Stimulated activated CD4-positive, alpha-beta T cell treated with anti-CD3 and anti-CD28 coated beads, Interleukin-12 subunit alpha, Interleukin-12 subunit beta, amount 100 ng/mL, for 48 hours (primary cell): ENCODE measurements at regions not wholly inside any gene's neighbourhood (a gene's known extent, or its start where the extent isn't known, plus 50 kb on each side); places are given as distances from the start of the nearest gene placed in this dataset.
"Not testable (repeated sequence)": the region's sequence is repeated elsewhere in the genome, so short reads cannot be mapped to it uniquely, and the experiment has no call there.

ENCODE experiments used
- DNase-seq, 3 donors: peaks; one replicate each; pipeline ENCODE4 v3.0.0-alpha.2; 2020; ENCODE audit warnings: low read depth in 2 of 3, low spot score in 1 of 3

DNA sequence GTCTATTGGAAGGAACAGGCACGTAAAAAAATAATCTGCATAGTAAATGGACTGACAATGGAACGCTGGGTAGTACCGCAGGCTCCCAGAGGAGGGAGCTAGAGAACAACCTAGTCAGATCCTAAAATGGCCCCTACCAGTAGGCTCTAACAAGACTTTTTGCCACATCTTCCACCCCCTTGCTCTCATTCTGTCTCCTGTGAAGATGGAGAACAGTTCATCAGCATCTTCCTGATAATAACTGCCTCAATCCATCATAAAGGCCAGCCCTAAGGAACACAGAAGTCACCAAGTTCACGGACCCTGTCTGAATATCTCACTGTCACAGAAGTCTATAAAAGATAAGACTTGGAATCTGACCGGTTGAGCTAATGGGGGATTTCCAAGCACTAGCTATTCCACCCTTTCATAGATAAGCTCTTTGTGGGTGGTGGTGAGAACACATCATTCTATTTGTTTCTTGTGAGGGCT lies 133.4 kb downstream of the SLC1A3 start:
- peak; percentile 62 to 83 (median 63) for DNase-seq

DNA sequence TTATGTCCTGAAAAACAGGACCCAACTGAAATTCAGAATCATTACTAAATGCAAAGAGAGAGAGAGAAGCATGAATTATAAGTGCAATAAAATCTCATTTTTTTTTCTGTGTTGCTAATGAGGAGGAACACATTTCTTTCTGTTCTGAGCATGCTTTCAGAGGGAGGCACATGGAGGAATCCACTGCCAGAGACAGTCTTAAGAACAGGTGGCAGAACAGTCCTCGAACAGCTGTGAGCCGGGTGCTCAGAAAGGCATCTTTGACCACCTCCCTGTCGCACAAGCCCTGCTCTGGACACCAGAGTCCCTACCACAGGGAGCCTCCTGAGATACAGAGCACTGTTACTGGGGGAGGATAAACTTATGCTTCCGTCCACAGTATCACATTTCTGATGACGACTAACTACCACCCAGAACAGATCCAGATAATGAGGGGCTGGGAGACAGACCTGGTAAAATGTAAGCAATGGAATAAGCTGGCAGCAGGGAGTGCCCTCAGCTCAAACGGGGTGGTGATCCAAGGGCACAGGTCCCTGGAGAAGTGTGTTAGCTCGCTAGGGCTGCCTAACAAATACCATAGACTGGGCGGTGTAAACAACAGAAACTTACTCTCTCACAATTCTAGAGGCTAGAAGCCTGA lies 134.0 kb downstream of the SLC1A3 start:
- no peak for DNase-seq

DNA sequence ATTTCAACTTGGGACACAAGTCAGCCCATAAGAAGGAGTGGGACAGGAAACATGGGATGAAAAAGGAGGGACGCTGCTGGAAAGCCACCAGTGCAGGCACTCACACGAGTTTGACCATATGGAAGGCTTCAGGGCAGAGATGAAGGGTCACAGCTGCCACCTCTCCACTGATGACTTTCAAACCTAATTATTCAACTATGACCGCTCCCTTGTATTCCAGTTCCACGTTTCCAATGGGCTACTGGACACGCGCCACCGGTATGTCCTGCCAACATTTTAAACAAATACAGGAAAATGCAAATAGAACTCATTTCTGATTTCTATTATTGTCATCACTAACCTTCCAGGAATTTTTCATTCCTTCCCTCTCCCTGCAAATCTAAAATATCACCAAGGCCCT lies 134.7 kb downstream of the SLC1A3 start:
- DNase-seq = no peak

DNA sequence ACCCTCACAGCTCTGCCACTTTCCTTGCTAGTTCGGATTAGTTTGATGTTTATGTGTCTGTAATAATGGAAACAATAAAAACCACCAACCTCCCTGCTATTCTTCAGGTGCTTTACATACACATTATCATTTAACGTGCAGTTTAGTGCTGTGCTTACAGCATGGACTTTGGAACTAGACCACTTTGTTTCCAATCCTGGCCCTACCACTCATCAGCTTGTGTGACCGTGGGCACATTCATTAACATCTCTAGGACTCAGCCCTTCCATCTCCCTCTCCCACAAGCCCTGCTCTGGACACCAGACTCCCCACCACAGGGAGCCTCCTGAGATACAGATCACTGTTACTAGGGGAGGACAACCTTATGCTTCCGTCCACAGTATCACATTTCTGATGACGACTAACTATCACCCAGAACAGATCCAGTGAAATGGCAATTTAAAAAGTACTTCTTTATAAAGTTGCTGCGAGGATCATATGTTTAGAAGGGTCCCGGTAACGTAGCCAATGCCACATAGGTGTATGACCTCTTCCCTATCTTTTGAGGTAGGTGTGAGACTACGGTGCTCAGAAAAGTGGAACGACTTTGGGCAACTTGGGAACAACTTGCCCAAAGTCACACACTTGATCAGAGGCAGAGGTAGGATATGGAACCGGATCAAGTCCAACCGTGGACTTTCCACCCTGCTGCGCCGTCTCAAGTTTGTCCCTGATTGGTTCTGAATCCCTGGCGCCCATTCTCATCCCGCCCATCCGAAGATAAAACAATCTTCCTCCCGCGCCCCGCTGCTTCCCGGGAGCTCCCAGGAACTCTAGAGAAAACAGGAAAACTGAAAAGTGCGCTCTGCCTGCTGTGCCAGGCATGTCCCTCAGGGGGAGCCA lies 132.4 kb upstream of the NIPBL start:
- DNase-seq = no peak

DNA sequence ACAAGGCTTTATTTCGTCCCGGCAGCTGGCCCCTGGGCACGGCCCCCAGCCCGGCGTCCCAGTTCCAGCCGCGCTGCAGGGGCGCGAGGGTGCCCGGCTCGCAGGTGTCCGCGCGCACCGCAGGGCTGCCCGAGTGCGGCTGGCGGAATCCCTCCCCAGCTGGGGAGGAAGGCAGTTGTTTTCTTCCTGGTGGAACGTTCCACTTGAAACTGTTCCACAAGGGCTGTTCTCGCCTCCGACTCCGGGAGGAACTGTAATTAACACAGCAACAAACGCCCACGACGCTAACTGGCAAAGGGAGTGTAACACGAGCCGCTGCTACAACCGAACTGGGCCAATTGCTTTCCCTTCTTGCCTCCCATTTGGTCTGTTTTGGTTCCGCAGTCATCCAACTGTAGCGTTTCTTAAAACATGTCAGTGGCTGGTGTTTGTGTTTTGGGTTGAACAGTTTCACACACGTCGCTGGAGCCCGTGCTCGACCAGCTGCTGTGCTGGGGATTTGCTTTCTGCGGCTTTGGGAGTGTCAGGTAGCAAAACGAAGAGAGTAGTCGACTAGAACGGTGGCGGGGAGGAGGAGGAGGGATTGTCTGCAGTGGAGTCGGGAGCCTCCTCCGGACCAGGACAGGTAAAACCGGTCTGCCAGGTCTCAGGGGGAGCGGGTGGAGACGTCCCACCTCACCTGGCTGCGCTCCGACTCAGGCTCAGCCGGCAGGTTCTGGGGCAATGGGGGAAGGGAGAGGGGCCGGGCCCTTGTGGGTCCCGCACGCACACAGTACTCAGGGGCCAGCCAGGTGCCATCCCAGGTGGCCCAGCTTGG lies 131.6 kb upstream of the NIPBL start:
- DNase-seq = peak in 2 of 3 donors; percentile 16 to 22

DNA sequence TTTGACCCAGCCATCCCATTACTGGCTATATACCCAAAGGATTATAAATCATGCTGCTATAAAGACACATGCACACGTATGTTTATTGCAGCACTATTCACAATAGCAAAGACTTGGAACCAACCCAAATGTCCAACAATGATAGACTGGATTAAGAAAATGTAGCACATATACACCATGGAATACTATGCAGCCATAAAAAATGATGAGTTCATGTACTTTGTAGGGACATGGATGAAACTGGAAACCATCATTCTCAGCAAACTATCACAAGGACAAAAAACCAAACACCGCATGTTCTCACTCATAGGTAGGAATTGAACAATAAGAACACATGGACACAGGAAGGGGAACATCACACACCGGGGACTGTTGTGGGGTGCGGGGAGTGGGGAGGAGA lies 128.8 kb upstream of the NIPBL start:
- not testable (repeated sequence) for DNase-seq

DNA sequence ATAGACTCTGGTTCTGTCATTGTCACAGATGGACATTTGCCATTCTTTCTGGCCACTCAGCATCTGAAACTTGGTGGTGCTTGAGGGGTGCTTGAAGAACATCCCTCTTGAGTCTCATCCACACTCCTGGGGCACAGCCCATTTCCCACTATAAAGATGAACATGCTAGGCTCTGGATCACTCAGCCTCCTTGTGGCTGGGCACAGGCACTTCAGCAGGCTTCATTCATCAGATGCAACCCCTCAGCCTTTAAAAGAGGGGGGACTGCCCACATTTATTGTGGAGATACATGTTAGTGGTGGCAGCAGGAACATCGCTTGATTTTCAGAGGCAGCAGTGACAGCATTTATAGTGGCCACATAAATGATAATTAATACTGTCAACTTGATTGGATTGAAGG lies 124.7 kb upstream of the NIPBL start:
- DNase-seq = no peak

DNA sequence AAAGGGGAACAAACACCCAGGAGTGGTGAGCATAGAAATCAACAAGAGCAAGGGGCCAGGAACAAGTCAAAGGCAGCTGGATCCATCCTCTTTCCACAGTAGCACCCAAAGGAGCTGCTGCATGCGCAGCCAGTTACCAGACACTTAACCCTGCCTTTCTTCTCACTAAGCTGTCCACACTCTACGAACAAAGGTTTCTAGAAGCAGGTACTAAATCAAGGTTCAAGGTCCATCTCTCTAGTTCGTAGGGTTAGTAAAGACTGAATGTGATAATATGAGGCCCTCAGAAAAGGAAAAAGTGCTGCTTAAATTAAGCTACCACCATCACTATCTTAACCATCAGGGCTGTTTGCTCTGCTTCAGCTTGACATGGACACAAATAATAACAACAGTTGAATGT lies 121.2 kb upstream of the NIPBL start:
- no peak for DNase-seq

DNA sequence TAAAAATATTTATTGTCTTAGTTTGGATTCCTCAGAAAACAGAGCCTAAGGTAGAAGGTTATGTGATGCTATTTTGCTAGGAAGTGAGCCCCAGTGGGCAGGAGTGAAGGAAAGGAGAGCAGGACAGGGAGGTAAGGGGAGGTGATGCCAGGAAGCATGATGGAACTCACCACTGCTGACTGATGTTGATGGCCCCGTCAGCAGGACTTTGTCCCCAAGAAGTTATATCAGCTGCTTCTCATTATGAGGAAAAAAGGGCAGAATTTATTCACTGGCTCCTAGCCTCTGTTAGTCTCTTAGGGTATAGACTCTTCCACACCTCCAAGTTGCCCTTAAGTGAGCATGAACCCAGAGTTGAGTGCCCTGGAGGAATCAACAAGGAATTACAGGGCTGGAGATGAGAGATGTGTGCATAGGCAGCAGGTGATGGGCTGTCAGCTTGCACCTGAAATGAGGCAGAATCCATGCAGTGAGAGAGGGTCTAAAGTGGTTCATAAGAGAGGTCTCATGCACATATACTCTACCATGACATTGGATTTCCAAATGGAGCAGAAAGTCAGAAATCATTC lies 120.6 kb upstream of the NIPBL start:
- no peak for DNase-seq

DNA sequence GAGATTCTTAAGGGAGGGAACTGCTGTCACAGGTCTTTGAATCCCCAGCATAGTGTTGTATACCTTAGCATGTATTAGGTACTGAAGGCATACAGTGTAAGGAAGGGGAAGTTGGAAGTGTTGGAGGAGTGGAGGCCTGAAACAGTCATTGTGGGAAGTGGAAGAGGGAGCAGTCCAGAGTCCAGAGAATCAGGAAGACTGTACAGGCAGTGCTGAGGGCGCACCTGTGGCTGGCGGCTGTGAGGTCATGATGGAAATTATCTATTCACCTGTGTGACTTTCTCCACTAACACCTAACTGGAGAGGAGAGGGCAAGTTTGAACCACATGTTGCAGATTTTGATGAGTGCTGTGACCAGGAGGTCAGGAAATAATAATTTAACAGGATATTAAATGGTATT lies 119.7 kb upstream of the NIPBL start:
- DNase-seq = no peak

DNA sequence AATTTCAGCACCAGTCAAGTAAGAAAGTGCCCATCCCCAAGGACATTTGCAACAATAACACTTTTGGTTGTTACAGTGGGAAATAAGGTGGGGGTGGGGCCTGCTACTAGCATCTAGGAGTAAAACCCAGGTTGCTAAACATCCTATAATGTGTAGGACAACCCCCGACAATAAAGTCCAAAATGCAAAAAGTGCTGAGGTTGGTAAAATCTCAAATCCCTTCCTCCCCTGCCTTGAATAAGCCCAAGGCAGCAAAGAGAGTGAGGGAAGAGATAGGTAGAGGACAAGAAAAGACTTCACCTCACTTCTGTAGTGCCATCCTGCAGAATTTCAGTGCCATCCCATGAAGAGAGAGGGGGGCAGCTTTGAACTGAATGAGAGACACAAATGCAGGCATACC lies 117.5 kb upstream of the NIPBL start:
- no peak for DNase-seq

DNA sequence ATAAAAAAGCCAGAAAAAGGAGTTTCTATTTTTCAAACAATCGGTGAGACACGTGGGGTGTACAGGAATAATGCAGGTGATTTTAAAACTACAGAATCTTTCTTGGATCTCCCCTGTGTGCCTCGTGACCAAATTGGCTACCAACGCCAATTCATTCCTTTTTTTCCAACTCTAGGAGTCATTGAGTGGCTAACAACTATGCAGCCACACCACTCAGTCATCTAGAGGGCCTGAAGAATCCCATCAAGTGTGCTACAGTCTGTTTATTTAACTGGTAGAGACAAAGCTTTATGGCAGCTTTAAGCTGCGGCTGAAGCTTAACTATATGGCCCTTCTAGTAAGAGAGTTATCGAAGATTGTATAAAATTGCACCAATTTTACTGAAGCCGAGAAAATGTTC lies 113.1 kb upstream of the NIPBL start:
- no peak for DNase-seq

DNA sequence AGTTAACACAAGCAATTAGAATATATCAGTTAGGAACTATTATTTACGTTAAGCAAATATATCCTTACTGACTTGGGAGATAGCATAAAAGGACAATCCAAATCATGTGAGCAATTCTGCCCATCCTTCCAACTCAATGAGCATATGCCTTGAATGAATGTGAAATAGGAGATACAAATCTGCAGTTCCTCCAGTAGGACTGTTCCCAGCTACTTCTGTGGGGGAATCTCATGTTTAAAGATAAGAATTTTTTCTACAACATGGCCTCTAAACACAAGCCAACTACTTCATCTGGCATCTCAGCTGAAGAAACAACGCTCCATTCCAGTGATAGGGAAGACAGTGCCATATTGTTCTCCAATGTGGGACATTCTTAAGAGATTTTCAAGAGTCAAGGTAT lies 110.7 kb upstream of the NIPBL start:
- DNase-seq = no peak

DNA sequence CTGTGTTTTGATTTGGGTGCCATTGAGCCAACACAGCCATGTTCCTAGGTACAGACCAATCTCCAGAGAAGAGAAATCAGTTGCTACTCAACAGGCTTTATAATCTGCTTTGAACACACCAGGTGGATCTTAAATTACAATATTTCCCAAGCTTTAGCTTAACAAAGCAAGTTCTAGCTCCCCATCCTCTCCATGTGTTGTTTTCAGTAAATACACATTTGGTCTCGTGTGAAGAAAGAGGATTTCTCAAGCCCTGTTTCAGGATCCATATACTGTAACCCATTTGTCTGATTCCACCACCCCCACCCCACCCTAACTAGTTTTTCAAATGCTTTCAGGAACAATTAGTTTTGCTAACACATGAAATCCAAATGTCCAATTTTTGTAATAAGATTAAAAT lies 109.6 kb upstream of the NIPBL start:
- DNase-seq = no peak

DNA sequence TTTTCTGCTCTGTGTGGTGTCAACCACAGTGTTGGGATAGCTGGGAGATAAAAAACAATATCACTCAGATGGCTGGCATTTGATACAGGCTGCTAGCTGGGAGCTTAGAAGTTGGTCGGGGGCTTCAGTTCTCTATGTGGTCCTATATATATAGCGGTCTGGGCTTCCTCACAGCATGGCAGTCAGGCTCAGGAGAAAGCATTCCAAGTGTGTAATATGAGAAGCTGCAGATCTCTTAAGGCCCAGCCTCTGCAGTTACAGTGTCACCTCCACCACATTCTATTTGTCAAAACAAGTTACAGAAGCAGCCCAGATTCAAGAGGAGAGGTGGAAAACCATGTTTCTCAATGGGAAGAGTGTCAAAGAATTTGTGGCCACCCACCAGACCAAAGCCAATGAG lies 108.1 kb upstream of the NIPBL start:
- no peak for DNase-seq

DNA sequence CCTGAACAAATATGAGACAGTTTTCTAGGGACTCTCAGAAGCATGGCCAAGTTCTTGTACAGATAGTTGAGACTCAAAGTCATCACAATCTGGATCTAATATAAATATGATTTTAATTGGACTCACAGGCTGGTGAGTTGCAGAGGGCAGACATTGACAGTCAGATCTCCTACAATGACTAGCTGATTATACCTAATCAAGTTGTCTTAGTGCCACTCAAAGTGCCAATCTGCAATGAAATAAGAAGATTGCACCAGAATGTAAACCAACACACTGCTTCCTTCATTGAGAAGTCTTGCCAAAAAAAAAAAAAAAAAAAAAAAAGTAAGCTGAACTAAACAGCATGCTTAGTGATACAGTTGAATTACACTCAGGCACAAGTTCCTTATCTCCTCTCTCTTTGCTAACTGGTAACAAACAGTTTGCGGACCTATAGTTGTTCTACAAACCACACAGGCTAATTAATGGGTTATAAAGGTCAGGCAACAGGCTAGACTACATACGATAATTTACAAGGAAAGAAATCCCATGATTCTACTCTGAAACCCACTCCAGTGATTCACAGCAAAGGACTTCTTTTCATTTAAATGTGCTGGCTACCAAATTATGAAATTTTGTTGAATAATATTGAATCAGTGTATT lies 107.3 kb upstream of the NIPBL start:
- DNase-seq = no peak

DNA sequence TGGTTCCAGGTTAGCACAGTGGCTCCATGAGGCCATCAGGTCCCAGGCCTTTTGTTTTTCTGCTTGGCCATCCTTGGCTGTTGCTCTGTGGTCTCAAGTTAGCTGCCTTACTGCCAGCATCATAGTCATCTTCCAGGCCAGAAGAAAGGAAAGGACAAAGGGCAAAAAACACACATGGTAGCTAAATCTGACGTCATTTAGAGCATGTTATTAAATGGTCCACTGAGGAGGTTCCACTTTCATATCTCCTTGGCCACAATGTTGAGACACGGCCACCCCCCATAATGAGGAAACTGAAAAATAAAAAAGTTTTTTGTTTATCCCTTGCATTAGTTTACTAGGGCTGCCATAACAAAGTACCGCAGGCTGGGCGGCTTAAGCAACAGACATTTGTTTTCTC lies 106.4 kb upstream of the NIPBL start:
- no peak for DNase-seq

DNA sequence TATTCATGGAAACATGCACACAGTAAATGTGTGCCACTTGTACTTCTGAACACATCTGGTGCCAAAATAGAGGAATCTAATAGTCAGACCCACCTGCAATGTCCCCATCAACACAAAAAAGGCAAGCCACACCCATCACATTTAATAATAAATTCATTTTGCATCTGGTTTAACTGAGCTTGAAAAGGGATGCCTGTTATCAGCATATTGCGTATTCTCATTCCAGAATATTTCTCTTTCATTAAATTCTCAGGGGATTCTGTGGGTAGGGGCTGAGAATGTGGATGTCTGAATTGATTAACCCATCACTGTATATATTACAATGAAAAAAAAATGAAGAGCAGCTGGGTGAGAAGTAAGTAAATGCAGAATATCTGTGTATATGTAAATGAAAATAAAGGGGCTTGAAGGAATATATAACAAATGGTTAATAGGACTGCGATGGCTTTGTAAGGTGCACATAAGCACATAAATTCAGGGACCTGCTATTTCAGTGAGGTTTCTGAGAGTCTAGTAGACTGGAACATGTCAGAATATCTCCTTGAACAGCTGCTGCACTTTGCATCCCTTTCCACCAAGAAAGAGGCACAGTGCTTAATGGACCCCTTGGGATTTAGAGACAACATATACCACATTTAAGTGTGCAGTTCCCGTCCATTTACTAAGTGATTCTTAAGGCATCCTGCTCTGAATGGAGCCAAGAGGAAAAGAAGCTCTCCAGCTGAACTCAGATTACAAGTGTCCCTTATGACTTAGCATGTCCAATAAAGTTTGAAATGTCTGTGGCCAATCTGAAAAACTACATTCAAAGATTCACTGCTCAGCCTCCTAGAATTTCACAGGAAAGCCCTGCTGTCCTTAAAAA lies 104.1 kb upstream of the NIPBL start:
- DNase-seq = no peak

DNA sequence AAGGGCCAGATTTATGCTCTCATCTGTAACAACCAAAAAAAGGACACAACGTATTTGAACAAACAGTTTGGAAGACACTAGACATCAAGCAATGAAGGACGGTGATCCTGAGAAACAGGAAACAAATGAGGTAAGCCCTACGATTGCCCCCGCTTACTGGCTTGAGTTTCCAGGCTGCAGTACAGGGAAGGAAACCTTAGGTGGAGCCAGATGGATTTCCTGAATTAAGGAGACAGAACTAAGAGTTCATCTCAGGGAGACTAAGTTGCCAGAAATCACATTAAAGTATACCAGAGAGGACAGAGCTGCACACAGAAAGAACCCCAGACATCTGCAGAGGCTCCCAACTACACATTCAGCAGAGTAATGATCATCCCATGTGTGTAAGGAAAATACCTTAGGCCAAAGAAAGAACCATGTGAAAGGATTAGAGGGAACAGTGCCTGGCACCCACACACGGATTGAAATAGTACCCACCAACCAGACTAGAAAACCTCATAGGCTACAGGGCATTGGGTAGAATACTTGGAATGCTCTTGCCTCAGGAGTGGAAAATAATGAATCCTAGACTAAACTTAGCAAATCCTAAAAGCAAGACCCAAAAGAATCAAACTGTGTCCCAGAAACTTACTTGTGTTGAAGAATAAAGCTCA lies 99.3 kb upstream of the NIPBL start:
- DNase-seq = no peak

DNA sequence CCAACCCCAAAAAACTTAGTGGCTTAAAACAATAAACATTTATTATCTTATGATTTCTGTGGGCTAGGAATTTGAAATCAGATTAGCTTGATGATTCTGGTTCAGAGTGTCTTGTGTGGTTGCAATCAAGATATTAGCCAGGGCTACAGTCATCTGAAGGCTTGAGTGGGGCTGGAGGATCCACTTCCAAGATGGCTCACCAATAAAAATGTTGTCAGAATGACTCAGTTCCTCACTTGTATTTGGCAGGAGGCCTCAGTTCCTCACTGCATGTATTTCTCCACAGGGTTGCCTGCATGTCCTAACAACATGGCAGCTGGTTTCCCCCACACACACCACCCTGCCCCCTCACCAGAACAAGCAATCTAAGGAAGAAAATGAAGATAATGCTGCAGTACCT lies 98.2 kb upstream of the NIPBL start:
- DNase-seq = no peak
